Loucy (cell line): ENCODE measurements at regions not wholly inside any gene's neighbourhood (a gene's known extent, or its start where the extent isn't known, plus 50 kb on each side); places are given as distances from the start of the nearest gene placed in this dataset.

Source experiments
- H2AFZ ChIP-seq: fragments of 200-600 bp; sonication (generic); 2 replicates; pipeline ENCODE4 v1.6.0; 2016; ENCODE audit warnings: antibody characterized with exemption, mild to moderate bottlenecking, low read length, moderate library complexity
- H3F3A ChIP-seq: fragments of 200-600 bp; 2 replicates; pipeline ENCODE4 v1.6.0; 2016; ENCODE audit warnings: antibody characterized with exemption, low read depth, mild to moderate bottlenecking
- H3K27me3 ChIP-seq: fragments of 200-600 bp; sonication (generic); 2 replicates; pipeline ENCODE4 v1.6.1; 2014; ENCODE audit warnings: low read length, mild to moderate bottlenecking; ENCODE audit not compliant: insufficient read depth, poor library complexity, severe bottlenecking
- H3K36me3 ChIP-seq: fragments of 200-600 bp; sonication (generic); 2 replicates; pipeline ENCODE4 v1.6.1; 2016; ENCODE audit warnings: low read length; ENCODE audit not compliant: insufficient read depth
- H3K4me1 ChIP-seq: fragments of 200-600 bp; sonication (generic); 2 replicates; pipeline ENCODE4 v1.5.1; 2014; ENCODE audit warnings: low read length, mild to moderate bottlenecking; ENCODE audit not compliant: insufficient read depth, poor library complexity, severe bottlenecking
- H3K4me2 ChIP-seq: fragments of 200-600 bp; sonication (generic); 2 replicates; pipeline ENCODE4 v1.6.0; 2014; ENCODE audit warnings: antibody characterized with exemption, low read length, low read depth, mild to moderate bottlenecking; ENCODE audit not compliant: poor library complexity, severe bottlenecking
- H3K4me3 ChIP-seq: fragments of 200-600 bp; sonication (generic); 2 replicates; pipeline ENCODE4 v1.5.1; 2014; ENCODE audit warnings: low read length, mild to moderate bottlenecking, mixed read lengths; ENCODE audit not compliant: poor library complexity, severe bottlenecking
- H3K79me2 ChIP-seq: fragments of 200-600 bp; sonication (generic); 2 replicates; pipeline ENCODE4 v1.6.1; 2014; ENCODE audit warnings: low read length; ENCODE audit not compliant: insufficient read depth
- H3K9ac ChIP-seq: fragments of 200-600 bp; sonication (generic); 2 replicates; pipeline ENCODE4 v1.6.0; 2014; ENCODE audit warnings: mild to moderate bottlenecking, low read depth, low read length, moderate library complexity; ENCODE audit not compliant: poor library complexity, severe bottlenecking
- H3K9me2 ChIP-seq: fragments of 200-600 bp; sonication (generic); replicated peaks from 2 replicates; pipeline ENCODE4 v1.6.1; 2016; ENCODE audit warnings: low read depth, low read length, mixed read lengths
- H3K9me3 ChIP-seq: fragments of 200-600 bp; sonication (generic); 2 replicates; pipeline ENCODE4 v1.6.1; 2014; ENCODE audit warnings: mild to moderate bottlenecking, antibody characterized with exemption, low read length, low read depth; ENCODE audit not compliant: insufficient read depth
- H4K20me1 ChIP-seq: fragments of 200-600 bp; sonication (generic); 2 replicates; pipeline ENCODE4 v1.6.0; 2014; ENCODE audit warnings: antibody characterized with exemption, low read length, mild to moderate bottlenecking; ENCODE audit not compliant: insufficient read depth, poor library complexity, severe bottlenecking
- CTCF ChIP-seq: fragments of 200-600 bp; sonication (generic); conservative IDR thresholded peaks from 2 replicates; pipeline ENCODE4 v1.5.1; 2014; ENCODE audit warnings: mild to moderate bottlenecking, antibody characterized with exemption, low read length
- EZH2phosphoT487 ChIP-seq: fragments of 200-600 bp; IDR thresholded peaks from 2 replicates; pipeline ENCODE4 v1.6.1; 2018; ENCODE audit warnings: antibody characterized with exemption, mild to moderate bottlenecking, moderate library complexity, borderline replicate concordance

GRCh38 chr17:55978578-55978977 is 174.7 kb upstream of the ANKFN1 start:
- TF ChIP-seq CTCF = no peak
- no peak for TF ChIP-seq EZH2phosphoT487
- H4K20me1 ChIP-seq = no peaks in the 10 kb centered on the region
- H3K9me3 ChIP-seq = no peaks in the 10 kb centered on the region
- H3F3A ChIP-seq = no peaks in the 10 kb centered on the region
- no peaks in the 10 kb centered on the region for H3K9me2 ChIP-seq
- no peak overlapping the region for H3K4me3 ChIP-seq
- no peaks in the 10 kb centered on the region for H3K4me1 ChIP-seq
- no peak overlapping the region for H2AFZ ChIP-seq
- H3K36me3 ChIP-seq = no peaks in the 10 kb centered on the region
- no peak overlapping the region for H3K4me2 ChIP-seq
- no peaks in the 10 kb centered on the region for H3K27me3 ChIP-seq
- no peaks in the 10 kb centered on the region for H3K79me2 ChIP-seq
- H3K9ac ChIP-seq = no peak overlapping the region

- H3K9ac ChIP-seq = no peak overlapping the region
- H3K9me3 ChIP-seq = no peaks in the 10 kb centered on the region
- H3K79me2 ChIP-seq = no peaks in the 10 kb centered on the region
- no peaks in the 10 kb centered on the region for H3K4me1 ChIP-seq
- H3F3A ChIP-seq = no peaks in the 10 kb centered on the region
- TF ChIP-seq CTCF = no peak
- no peaks in the 10 kb centered on the region for H4K20me1 ChIP-seq
- H3K9me2 ChIP-seq = no peaks in the 10 kb centered on the region
- H2AFZ ChIP-seq = no peak overlapping the region
- no peaks in the 10 kb centered on the region for H3K36me3 ChIP-seq
- no peak overlapping the region for H3K4me3 ChIP-seq
- H3K27me3 ChIP-seq = no peaks in the 10 kb centered on the region
- no peak overlapping the region for H3K4me2 ChIP-seq
These were observed 170.2 kb upstream of the ANKFN1 start for GRCh38 chr17:55983096-55983495.

DNA sequence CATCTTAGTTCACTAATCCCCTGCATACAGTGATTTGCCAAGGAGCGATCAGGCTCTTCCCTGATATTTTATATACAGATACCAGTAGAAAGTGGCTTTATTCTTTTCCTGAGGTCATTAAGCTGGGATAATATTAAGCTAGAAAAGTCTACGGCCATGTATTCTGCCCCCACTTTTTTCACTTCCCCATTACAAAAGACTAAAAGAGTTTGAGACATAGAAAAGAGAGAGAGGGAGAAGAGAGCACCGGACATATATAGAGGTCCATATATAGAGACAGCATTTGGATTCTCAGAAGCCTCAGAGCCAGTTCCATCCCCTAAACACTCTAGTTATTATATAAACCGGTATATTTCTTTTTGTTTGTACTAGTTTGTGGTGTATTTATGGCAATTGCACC is 166.5 kb upstream of the ANKFN1 start:
- no peak overlapping the region for H3K4me2 ChIP-seq
- no peaks in the 10 kb centered on the region for H4K20me1 ChIP-seq
- no peaks in the 10 kb centered on the region for H3K79me2 ChIP-seq
- no peaks in the 10 kb centered on the region for H3K36me3 ChIP-seq
- H3F3A ChIP-seq = no peaks in the 10 kb centered on the region
- no peaks in the 10 kb centered on the region for H3K9me2 ChIP-seq
- no peaks in the 10 kb centered on the region for H3K9me3 ChIP-seq
- H2AFZ ChIP-seq = no peak overlapping the region
- no peak overlapping the region for H3K9ac ChIP-seq
- no peaks in the 10 kb centered on the region for H3K4me1 ChIP-seq
- no peak for TF ChIP-seq CTCF
- no peak for TF ChIP-seq EZH2phosphoT487
- H3K27me3 ChIP-seq = no peaks in the 10 kb centered on the region
- H3K4me3 ChIP-seq = no peak overlapping the region
